ENCODE measurements at regions not wholly inside any gene's neighbourhood (a gene's known extent, or its start where the extent isn't known, plus 50 kb on each side); places are given as distances from the start of the nearest gene placed in this dataset.
"Not testable (repeated sequence)": the region's sequence is repeated elsewhere in the genome, so short reads cannot be mapped to it uniquely, and the experiment has no call there.

GRCh38 chr4:66837279-66837922 is 707.9 kb downstream of the CENPC start:
- DNase-seq (ENCODE audit: low read depth), result no peak

- DNase-seq (ENCODE audit: low read depth), result no peak
Measured at GRCh38 chr4:66829310-66829709, 716.0 kb downstream of the CENPC start.

GRCh38 chr4:66820681-66821080 is 724.6 kb downstream of the CENPC start:
- DNase-seq (ENCODE audit: low read depth), result no peak

GRCh38 chr4:66814277-66814676 is 731.0 kb downstream of the CENPC start:
- DNase-seq (ENCODE audit: low read depth), result no peak

GRCh38 chr4:66805582-66805981 is 739.7 kb downstream of the CENPC start:
- DNase-seq (ENCODE audit: low read depth), result no peak

GRCh38 chr4:66804979-66805378 is 740.3 kb downstream of the CENPC start:
- no peak for DNase-seq (ENCODE audit: low read depth)

GRCh38 chr4:66797608-66798007 is 747.7 kb downstream of the CENPC start:
- no peak for DNase-seq (ENCODE audit: low read depth)

GRCh38 chr4:66795724-66796123 is 749.6 kb downstream of the CENPC start:
- no peak for DNase-seq (ENCODE audit: low read depth)

- DNase-seq (ENCODE audit: low read depth), result no peak
Measured at GRCh38 chr4:66794390-66795034, 750.8 kb downstream of the CENPC start.

GRCh38 chr4:66791686-66792085 is 753.6 kb downstream of the CENPC start:
- no peak for DNase-seq (ENCODE audit: low read depth)

GRCh38 chr4:66785479-66785878 is 759.8 kb downstream of the CENPC start:
- DNase-seq (ENCODE audit: low read depth), result no peak

- not testable (repeated sequence) for DNase-seq (ENCODE audit: low read depth)
Measured at GRCh38 chr4:66782751-66783150, 762.6 kb downstream of the CENPC start.

GRCh38 chr4:66777097-66777496 is 768.2 kb downstream of the CENPC start:
- DNase-seq (ENCODE audit: low read depth), result no peak

- no peak for DNase-seq (ENCODE audit: low read depth)
Measured at GRCh38 chr4:66769441-66769840, 775.9 kb downstream of the CENPC start.

GRCh38 chr4:66767442-66767841 is 777.9 kb downstream of the CENPC start:
- no peak for DNase-seq (ENCODE audit: low read depth)

- DNase-seq (ENCODE audit: low read depth), result no peak
Measured at GRCh38 chr4:66766557-66766956, 778.7 kb downstream of the CENPC start.

GRCh38 chr4:66750273-66750672 is 795.0 kb downstream of the CENPC start:
- DNase-seq (ENCODE audit: low read depth), result no peak

- DNase-seq (ENCODE audit: low read depth), result not testable (repeated sequence)
Measured at GRCh38 chr4:66746918-66747317, 798.4 kb downstream of the CENPC start.

- DNase-seq (ENCODE audit: low read depth), result no peak
Measured at GRCh38 chr4:66741081-66741480, 804.2 kb downstream of the CENPC start.

GRCh38 chr4:66736606-66737005 is 808.7 kb downstream of the CENPC start:
- no peak for DNase-seq (ENCODE audit: low read depth)

- DNase-seq (ENCODE audit: low read depth), result no peak
Measured at GRCh38 chr4:66728280-66728679, 817.0 kb downstream of the CENPC start.

- not testable (repeated sequence) for DNase-seq (ENCODE audit: low read depth)
Measured at GRCh38 chr4:66712301-66712921, 832.9 kb downstream of the CENPC start.

- no peak for DNase-seq (ENCODE audit: low read depth)
Measured at GRCh38 chr4:66704243-66704642, 841.1 kb downstream of the CENPC start.

GRCh38 chr4:66694739-66695138 is 850.6 kb downstream of the CENPC start:
- DNase-seq (ENCODE audit: low read depth), result no peak
